NAMALWA (cell line): ENCODE measurements at regions not wholly inside any gene's neighbourhood (a gene's known extent, or its start where the extent isn't known, plus 50 kb on each side); places are given as distances from the start of the nearest gene placed in this dataset.
A peak's percentile ranks its signal among the peaks of the same experiment; 100 is the strongest.
"Not testable (repeated sequence)": the region's sequence is repeated elsewhere in the genome, so short reads cannot be mapped to it uniquely, and the experiment has no call there.

Experiments
- DNase-seq: peaks from one replicate; pipeline ENCODE4 v3.0.0-alpha.2; 2015; ENCODE audit warnings: low spot score

DNA sequence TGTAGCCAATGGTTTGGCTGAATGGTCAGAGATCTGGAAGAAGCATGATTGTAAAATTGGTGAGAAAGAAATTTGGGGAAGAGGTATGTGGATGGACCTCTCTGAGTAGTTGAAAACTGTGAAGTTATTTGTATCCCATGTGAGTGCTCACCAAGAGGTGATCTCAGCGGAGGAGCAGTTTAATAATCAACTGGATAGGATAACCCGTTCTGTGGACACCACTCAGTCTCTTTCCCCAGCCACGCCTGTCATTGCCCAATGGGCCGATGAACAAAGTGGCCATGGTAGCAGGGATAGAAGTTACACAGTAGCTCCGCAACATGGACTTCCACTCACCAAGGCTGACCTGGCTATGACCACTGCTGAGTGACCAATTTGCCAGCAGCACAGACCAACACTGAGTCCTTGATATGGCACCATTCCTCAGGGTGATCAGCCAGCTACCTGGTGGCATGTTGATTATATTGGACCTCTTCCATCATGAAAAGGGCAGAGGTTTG is 257.4 kb upstream of the ATXN7L3B start:
- no peak for DNase-seq

DNA sequence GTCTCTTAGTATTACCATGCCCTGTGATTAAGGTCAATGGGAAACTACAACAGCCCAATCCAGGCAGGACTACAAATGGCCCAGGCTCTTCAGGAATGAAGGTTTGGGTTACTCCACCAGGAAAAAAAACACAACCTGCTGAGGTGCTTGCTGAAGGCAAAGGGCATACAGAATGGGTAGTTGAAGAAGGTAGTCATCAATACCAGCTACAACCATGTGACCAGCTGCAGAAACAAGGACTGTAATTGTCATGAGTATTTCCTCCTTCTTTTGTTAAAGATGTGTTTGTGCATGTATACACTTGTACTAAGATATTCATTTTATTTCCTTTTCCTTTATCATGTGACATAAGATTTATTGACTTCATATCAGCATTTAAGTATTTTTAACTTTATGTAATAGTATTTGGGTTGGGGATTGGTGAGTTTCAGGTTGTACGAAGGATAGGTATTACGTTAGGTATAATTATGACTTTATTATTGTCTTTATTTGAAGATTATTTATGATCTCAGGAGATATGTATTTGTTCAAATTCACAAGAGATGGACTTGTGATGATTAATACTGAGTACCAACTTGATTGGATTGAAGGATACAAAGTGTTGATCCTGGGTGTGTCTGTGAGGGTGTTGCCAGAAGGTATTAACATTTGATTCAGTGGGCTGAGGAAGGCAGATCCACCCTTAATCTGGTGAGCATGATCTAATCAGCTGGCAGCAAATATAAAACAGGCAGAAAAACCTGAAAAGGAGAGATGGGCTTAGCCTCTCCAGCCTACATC is 256.0 kb upstream of the ATXN7L3B start:
- DNase-seq: not testable (repeated sequence)

DNA sequence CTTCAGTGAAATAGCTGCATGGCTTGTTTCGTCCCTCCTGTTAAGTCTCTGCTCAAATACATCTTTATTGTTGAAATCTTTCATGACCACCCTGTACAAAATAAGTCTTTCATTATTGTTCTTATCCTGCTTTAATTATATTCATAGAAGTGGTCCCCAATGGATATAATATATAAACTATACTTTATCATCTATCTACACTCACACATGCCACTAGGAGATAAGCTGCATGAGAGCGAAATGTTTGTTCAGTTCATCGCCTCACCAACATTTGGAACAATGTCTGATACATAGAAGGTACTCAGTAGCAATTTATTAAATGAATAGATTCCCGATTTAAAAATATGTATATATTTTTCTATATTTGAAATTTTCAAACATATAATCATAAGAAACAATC is 254.0 kb upstream of the ATXN7L3B start:
- DNase-seq: no peak

DNA sequence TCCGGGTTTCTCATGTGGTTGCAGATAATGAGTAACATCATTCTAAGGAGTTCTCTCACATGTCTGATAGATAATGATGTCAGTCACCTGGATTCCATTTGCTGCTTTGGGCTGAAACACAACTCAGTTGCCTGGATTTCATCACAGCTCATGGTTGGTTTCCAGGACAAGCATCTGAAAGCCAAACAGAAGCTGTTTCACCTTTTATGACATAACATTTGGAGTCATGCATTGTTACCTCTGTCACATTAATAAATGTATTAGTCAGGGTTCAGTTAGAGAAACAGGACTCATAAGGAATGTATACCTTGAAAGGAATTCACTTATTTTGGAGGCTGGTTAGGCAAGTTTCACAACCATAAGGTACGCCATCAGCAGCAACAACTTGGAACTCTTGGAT is 251.9 kb upstream of the ATXN7L3B start:
- no peak for DNase-seq

DNA sequence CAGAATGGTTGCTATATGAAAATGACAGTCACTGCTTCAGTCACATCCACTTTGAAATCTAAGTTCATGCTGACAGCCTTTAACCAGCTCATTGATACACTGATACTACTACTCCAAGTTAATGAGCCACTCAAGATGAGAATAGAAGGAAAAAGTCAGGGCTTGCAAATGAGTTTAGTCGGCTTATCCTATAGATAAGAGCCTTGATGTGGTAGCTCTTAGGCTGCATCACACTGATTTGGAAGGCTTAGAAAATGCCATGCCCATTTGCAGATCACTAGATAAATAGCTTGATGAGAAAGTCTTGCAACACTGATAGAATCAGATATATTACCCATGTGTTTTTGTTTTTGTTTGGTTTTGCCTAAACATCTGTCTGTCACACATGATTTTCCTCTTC is 251.4 kb upstream of the ATXN7L3B start:
- no peak for DNase-seq

DNA sequence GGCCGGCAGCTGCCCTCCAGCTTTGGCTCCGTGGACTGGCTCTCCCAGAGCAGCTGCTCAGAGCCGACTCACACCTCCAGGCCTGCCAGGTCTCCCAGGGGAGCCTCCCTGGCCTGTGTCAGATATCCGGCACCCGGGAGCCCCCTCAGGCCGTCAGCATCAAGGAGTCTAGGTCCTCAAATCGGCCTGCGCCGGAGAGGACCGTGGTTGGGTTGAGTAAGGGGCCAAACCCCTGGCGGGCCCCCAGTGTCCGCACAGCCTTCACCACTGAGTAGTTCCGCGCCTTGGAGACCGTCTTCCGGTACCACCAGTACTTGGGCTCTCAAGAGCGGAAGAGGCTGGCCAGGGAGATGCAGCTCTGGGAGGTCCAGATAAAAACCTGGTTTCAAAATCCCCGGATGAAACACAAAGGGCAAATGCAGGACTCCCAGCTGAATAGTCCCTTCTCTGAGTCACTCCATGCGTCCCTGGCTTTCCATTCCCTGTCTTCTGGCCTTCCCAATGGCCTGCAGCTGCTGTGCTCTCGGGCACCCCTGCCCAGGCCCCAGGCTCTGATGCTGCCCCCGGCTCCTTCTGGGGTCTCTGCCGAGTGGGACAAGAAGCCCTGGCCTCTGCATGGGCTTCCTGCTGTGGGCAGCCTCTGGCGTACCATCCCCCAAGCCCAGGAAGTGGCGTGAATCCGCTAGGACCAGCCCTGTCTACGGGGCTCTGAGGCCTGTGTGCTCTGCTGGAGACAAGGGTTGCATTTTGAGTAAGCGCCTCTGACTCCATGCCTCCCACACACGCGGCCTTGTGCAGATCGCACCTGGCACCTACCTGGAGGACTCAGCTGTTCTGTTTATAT is 245.1 kb upstream of the ATXN7L3B start:
- DNase-seq: no peak

DNA sequence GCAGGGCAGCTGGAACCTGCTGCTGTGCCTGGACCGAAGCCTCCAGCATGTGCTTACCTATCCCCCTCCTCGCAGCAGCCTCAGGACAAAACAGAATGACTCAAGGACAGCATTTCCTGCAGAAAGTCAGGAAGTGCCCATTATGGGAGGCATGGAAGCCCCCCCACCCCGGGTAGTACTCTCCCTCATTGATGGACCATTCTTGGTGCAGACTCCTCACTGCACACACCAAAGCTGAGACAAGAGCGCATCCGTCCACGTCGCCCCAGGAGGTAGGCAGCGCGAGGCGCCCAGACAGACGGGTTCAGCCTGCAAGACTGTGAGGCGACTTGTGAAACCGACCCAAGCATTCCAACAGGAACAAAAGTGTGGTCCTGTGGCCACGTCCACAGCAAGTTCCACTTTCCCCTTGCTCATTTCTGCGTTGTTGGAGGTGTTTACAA is 243.9 kb upstream of the ATXN7L3B start:
- DNase-seq: no peak

DNA sequence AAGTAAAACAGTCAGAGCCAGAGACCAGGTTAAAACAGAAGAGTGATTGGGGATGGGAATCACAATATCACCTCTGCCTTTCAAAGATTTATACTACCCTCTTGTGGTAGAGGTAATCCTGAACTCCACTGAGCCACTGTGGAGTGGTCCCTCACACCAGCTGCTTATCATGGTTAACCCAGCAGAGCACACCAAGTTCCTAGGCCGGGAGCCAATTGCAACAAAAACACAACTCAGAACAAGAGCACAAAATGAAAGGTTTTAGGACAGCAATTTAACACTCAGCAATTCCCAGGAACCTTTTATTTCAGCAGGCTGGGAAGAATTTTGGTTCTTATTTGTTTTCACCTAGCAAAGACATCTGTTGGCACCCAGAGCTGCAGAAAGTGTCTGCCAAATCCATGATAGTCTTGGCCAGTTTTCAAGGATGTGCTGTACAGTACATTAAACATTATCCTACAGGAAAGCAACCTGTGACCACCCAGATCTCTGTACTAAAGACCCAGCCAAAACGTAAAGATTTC is 220.5 kb upstream of the ATXN7L3B start:
- peak; percentile 32 for DNase-seq

DNA sequence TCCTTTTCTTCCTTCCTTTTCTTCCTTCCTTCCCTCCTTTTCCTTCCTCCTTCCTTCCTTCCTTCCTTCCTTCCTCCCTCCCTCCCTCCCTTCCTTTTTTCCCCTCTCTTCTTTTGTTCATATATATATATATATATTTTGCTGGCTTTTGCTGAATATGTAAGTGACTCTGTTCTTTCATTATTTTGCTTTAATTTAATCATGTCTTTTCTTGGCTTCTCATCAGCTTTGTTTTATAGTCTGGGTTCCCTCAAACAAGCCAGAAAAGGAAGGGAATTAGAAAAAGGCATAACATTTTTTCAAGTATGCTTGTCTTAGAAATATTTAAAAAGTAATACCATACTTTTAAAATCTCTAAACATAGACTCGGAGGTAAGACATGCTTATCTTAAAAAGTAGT is 219.9 kb upstream of the ATXN7L3B start:
- no peak for DNase-seq

DNA sequence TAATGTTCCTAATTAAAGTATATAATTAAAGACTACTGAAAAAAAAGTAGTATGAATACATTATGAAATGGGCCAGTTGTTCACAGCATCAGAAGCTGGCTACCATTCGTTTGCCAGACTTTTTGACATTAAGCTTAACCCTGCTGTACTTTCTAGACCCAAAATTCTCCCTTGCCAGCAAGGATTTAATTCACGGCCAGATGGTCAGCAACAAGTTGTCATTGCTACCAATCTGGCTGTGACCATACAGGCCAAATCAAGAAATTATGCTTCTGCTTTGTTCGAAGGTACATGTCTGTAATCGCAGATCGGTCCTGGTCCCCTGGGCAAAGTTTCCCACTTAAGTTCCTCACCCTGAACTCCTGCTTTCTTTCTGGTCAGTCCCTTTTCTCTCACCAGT is 217.7 kb upstream of the ATXN7L3B start:
- no peak for DNase-seq

DNA sequence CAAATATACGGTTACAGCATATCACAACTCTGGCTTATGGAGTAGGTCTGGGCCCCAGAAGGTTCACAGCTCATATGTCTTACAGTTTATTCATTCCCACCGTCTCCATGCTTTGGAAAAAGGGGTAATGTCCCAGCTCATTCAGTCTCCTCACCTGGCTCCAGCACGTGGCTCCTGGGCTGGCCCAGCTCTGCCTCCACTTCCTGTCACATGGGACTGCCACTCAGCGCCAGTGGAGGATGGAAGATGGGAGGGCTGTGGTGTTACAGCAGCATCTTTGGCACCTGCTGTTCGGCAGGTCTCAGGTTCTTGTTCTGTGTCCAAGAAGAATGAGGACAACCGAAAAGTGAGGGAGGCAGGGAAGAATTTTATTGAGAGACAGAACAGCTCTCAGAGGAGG is 216.3 kb upstream of the ATXN7L3B start:
- no peak for DNase-seq

DNA sequence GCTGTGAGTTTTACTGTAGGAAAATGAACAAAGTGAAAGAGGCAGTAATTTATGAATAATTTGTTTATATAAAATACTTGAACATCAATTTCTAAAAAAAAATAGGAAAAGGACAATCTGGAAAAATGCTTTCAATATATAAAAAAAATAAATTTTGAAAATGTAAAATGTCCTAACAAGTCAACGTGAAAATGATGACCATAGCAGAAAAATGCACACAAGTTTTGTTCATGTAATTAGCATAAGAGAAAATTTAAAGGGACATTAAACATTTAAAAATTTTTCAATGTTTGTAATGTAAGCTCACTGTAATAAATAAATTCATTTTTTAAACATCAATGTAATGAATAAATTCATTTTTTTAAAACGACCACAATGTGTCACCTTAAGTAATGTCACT is 214.8 kb upstream of the ATXN7L3B start:
- no peak for DNase-seq

DNA sequence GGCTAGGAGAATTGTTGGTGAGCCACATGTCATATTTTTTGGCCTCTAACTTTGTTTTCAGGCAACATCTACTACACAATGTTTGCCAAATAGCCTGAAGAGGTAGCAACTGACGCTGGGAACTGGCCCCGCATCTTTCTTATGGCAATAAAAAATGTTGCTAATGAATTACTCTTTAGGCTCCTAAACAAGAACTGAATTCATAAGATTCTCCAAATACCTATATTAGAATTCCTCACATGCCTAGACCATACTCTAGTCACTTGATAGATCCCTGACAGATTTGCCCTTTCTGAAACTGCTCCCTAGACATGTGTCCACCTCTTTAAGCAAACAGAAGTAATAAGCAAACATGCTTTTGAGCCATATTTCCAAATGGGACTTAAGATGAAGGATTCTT is 209.0 kb upstream of the ATXN7L3B start:
- DNase-seq: no peak

DNA sequence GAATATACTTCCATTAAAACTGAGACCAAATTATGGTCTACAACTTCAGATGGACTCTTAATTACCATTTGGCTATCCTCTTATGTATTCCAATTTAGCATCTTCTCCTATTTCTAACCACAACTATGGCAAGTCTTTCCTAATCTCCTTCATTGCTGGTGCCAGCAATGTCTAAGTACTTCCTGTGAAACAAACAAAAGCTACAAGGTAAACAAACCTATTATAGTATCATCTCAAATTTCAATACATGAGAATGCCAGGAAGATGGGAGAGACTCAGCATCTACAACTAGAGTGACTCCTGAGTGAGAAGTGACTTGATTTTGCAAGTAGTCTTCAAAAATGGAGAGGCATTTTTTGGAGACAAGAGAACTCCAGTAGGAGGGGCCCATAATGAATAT is 202.9 kb upstream of the ATXN7L3B start:
- no peak for DNase-seq

DNA sequence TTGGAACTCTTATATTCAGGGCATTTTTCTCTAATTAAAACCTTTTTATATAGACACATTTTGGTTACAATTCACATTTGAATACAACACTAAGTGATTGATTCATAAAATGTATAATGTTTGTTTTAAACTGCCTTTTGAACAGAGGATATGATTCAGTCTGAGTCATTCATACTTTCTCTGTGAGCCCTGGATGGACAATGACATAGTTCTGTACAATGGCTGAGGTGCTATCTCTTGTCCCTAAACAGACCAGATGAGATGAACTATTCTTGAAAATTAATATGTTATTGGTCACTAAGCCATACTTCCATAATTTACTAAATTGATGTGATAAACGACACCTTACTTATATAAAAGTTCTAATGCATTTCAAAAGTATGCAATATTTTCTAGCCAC is 199.7 kb upstream of the ATXN7L3B start:
- DNase-seq: no peak

DNA sequence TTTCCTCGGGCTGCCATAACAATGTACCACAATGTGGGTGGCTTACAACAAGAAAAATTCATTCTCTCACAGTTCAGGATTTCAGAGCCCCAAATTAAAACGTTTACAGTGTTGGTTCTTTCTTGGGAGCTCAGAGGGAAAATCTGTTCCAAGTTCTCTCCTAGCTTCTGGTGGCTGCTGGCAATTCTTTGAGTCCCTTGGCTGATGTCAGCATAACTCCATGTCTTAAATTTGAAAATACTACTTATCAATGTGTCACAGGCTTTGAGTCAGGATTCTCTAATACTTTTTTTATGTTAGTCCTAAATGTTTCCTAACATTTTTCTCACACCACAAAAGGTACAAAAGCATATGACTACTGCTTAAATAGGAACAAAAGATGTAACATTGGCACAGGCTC is 198.4 kb upstream of the ATXN7L3B start:
- no peak for DNase-seq

DNA sequence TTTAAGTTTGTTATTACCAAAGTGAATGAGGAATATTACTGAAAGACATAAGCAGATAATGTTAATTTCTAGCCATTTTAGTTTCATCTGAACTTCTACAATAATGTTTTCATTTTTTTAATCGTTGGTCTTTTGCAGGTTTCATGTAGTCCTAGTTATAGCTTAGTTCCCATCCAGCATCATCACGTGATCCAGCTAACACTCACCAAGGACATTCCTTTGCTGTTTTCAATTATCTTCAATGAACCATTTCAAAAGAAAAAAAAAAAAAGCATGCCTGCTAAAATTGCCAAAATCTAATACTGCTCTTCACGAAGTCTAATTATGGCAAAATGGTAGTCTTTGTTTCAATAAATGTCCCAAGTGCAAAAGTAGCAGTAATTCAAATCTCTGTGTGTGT is 187.7 kb upstream of the ATXN7L3B start:
- no peak for DNase-seq

DNA sequence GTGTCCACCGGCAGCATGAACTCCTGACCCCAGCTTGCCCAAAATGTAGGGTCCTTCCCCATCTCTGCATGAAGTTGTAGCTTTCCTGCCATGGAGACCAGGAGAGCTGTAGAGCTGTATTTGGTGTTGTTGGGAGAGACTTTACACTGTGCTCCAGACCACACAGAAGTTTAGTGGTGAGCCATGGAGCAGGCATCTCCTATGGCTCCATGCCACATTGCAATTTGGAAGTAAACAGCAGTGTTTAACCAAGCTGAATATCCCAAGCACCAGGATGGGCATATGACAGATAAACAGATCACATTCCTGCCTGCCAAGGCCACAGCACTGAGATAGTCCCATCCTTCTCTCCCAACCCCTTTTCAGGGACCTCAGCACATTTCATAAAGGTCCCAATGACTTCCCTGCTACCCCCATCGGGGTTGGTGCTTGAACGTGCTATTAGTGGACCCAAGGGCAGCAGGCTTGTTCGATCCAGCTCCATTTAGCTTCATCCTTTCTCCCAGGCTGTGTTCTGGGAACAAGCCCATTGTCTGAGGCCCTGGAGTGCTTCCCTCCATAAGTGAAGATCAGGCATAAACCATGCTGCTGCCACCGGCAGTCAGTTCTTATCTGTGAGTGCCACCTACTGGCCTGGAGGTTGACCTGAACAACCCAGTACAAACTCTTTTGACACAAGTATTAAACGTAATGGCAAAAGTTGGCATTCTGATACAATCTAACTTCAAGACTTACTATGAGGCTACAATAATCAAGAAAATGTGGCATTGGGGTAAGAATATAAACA is 172.3 kb upstream of the ATXN7L3B start:
- DNase-seq: peak; percentile 61

DNA sequence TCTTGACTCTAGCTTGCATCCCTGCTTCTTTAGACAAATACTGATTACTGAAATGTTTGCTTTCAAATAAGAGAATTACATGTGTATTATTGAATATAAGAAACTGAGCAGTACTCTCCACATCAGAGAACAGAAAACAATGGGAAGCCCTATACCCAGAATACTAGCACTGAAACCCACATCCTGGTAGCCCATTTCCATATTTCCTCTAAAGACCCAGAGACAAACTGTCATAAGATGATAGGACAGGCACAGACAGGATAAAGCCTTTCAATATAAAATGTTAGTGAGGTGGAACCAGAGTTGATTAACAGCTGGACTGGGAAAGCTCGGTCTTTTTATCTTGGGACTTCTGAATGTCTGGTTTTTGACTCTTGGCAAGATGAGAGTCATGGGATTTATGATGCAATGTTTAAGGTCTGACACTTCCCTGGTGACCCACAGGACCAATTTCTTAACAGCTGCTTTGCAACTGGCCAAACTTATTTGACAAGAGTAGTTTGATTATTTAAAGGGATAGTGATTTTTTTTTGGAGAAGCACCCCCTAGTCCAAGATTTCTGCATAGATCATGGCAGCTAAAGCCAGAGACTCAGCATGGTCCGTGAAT is 166.9 kb upstream of the ATXN7L3B start:
- no peak for DNase-seq

DNA sequence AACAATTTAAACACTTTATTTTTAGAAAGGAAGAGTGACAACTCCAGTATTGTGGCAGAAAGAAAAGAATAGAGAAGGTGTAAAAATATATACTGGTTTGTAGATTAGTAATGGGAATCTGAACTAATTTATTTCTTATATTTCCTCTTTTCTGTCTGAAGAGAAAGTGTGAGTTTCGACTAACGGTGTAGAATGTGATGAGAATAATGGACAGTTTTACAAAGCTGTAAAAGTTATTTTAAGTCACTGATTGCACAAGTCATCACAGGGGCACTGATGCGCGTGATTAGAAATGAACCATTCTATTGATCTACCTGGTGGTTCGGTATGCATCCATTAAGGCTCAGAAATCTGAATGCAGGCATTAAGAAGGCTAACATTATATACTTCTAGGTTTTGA is 158.5 kb upstream of the ATXN7L3B start:
- no peak for DNase-seq

DNA sequence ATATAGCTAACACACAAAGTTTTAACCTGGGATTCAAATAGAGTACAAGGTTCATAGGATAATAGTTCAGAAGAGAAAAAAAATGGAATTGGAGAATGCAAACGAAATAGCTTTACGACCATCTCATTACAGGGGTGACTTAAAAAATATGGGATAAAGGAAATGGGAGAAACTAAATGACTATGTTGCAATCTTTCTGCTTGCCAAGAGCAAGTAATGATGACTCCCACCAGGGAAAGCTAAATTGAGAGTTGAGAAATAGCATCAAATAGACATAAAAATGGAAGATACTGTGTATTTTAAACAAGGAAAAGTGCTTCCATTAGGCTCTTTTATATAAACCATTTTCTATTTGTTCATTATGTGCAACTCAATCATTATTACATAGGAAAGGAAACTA is 155.7 kb upstream of the ATXN7L3B start:
- no peak for DNase-seq

DNA sequence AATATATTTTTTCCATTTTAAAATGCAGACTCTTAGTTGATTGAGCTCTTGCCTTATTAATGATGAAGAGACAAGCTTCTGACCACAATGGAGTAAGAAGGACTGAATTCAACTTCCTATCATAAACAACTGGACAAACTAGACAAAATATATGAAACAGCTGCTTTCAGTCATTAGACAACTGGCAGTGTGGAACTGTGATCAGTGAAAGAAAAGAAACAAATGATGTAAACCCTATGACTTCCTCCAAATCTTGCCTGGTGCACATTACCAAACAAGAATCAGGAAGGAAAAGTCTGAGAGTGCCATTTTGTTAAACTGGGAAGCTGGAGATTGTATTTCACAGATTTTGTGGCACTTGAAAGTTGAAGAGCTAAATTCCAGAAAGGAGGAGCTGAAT is 154.7 kb upstream of the ATXN7L3B start:
- no peak for DNase-seq
